GM18870 (cell line): ENCODE measurements at regions not wholly inside any gene's neighbourhood (a gene's known extent, or its start where the extent isn't known, plus 50 kb on each side); places are given as distances from the start of the nearest gene placed in this dataset.
A peak's percentile ranks its signal among the peaks of the same experiment; 100 is the strongest.

Experiments used
- ATAC-seq: cut with Tn5 transposase; IDR thresholded peaks from one replicate; pipeline ENCODE4 v1.9.1; 2021; ENCODE audit warnings: moderate library complexity; ENCODE audit not compliant: unreplicated experiment

DNA sequence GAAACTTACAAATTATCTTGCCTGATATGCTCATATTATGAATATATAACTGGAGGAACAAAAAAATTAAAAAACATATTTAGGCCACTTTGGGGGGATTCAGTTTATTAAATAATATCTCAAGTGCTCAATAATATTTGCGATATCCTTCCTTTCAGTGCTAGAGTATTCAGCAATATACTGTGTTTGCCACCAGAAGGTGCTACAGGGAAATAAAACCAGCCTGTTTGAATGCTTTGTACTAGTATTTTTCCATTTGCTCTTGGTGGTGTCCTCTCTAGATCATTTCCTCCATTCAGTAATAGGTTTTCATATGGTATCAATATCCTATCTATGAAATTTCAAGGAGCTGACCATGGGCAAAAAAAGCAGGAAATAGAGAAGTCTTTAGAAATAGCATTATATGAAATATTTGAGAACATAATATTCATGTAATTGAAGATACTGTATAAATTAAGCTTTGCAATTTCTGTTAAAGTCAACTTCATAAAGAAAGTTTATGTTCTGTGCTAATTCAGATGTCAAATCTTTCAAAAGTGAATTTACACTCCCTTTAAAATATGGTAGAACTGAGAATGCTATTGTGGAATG, 106.2 kb upstream of the NAV3 start:
- peak; percentile 67 for ATAC-seq

DNA sequence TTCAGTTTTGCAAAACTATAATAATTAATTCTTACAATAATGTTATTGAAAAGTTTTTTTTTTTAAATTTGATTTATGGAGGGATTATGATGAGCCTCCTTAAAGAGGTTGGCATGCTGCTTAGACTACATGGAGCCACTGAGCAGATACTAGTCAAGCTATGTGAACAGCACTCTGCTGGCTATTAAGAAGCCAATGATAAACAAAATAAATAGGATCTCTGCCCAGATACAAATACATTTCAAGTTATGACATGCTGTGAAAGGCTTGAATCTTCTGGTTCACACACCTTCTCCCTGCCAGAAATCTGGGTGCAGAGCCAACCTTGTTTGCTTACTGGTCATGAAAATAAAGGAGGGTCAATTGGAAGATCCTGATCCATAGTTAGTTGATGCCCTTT, 107.4 kb upstream of the NAV3 start:
- ATAC-seq, result no peak

DNA sequence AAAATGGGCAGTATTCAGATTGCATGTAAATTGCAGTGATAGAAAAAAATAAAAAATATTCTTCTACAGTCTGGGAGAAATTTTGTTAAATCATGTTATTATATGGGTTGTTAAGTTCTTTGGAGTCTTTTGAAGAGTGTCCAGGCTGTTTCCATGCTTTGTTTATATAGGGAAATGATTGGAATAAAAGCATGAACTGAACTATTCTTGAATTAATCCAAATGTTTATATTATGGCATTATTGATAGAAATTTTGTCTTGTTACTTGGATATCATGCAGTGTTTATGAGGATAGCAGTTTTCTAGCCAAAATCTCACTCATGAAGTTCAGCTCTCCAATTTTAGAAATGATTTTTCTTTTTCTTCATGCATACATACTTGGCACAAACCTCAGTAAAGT, 108.2 kb upstream of the NAV3 start:
- ATAC-seq, result no peak

DNA sequence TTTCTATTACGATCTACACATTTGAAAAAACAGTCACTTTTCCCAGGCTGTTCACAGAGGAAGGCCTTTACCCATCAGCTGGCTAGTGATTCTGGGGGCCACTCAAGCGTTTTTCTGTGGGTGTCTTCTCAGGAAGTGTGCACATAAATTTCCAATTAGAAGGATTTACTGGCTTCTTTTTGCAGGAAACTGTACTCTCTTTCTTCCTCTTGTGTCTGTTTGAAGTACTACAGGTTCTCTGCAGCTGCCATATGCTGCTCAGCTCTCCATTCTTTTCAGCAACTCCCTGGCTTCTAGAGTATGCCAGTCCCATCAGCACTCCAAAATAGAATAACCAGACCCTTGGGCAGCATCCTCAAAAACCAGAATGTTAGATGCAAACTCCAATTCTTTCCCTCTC, 110.4 kb upstream of the NAV3 start:
- no peak for ATAC-seq

DNA sequence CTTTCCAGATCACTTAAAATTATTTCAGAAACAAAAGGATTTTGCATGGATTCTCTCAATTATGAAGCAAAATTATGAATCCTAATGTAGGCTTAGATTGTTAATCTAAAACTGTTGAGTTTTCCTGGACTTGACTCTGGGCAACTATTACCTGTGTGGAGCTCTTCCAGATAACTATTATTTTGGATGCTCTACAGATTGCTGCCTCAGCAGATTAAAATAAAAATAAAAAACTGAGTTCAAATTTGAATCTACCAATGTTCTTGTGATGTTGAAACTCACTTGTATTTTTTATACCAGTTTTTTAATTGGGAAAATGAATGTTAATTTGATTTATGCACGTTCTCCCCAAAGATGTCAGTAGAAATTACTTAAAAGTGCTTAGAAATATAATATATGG, 120.5 kb upstream of the NAV3 start:
- ATAC-seq, result no peak

DNA sequence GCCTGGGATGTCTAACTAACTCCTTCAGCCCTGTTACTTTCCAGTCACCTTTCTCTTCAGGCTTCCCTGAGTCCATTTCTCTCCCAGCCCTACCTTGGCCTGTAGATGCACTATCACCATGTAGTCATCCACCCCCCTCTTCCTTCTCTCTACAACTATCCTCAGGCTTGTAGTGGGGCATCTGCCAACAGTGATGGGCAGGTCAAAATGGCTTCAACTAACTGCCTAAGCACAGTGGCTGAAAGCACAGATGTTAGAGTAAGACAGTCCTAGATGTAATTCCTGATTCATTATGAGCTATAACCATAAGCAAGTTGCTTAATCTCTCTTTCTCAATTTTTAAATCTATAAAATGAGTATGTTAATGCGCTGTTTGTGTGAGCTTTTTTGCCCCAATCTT, 133.6 kb upstream of the NAV3 start:
- ATAC-seq, result no peak

DNA sequence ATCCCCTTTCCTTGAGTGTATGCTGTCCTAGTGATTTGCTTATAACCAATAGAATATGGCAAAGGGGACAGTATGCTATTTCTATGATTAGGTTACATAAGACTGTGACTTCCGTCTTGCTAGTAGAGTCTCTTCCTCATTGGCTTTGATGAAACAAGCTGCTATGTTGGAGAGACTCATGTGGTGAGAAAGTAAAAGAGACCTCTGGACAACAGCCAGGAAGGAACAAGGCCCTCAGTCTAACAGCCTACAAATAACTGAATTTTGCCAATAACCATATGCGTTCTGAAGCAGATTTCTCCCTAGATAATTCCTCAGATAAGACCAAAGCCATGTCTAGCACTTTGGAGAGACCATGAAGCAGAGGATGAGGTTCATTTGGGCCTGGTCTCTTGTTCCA, 134.5 kb upstream of the NAV3 start:
- no peak for ATAC-seq

DNA sequence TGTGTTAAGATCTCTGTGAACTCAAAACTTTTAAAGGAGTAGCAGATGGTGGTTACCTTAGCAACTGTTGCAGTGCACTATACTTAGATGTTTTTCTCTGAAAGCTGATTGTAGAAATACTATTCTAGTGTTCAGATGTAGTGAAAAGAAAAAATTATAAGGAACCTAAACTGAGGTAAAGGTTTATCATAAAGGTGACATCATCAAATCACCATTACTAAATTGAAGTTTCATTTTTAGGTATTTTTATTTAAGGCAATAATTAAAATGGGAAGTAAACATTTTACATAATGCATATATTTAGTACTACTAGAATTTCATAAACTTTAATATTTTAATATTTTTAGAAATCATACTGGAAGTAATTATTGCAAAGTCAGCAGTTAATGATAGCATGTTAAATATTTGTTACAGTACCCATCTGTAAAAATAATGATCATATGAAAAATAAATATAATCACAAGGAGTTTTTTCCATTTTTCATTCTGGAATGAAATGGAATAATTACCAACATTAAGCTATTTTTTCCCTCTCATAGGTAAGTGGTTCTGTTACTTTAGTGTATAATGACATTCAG, 141.1 kb upstream of the NAV3 start:
- no peak for ATAC-seq

DNA sequence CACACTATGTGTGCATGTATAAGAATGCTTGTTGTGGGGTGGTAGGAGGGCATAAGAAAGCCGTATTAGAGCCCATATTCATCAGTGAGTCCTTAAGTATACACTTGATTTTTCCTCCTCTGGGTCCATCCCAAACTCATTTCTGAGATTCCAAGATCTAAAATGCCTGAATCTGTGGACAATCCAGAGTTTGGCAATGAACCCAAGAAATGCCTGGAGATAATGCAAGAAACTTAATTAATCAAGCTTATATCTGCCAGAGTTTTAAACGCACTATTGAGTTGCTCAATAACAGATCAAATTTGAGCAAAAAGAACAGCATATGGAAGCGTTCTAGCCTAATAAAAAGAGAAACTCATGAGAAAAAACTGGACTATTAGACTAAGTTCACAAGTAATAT, 143.4 kb upstream of the NAV3 start:
- ATAC-seq, result no peak

DNA sequence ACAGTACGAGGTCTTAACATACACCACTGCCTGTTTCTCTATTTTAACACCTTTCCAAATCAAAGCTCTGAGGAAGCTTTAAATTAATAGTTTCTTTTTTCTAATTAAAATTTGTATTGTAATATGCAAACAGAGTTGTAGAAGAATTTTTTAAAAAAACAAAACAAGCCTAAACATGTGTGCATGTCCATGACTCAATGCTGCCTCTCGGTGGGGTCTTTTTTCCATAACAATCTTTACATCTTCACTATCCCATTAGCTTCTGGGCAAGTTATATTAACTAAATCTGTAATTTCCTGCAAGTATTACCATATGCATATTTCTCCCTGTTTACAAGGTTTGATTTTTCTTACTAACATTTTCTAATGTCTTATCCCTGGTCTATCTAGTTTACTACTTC, 143.9 kb upstream of the NAV3 start:
- no peak for ATAC-seq

DNA sequence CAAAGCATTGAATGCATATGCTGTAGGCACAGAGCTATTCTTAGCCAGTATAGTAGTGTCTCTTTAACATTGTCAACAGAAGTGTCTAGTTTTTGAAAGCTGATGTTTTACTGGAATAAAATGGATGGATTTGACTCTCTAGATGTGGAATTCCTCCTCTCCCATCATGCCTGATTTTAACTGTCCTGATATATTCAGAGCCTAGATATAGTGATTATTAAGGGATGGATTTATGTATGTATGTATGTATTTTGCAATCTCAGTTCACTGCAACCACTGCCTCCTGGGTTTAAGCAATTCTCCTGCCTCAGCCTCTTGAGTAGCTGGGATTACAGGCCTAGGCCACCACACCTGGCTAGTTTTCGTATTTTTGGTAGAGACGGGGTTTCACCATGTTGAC, 144.8 kb upstream of the NAV3 start:
- no peak for ATAC-seq

DNA sequence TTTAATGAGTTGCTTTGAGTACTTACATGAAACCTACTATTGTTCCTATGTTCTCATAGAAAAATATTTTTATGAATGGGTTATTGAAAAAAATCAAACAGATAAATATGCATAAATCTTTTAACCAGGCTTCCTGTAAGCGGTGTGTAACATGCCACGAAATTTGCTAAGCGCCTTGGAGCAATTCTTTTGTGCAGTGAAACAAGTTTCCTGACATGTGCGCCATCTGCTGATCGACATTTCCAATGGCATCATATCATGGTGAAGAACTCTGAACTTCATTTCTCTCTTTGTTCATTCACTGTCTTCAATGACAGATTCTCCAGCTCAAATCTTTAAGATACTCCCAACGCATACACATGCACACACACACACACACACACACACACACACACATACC, 145.6 kb upstream of the NAV3 start:
- ATAC-seq, result peak; percentile 56

DNA sequence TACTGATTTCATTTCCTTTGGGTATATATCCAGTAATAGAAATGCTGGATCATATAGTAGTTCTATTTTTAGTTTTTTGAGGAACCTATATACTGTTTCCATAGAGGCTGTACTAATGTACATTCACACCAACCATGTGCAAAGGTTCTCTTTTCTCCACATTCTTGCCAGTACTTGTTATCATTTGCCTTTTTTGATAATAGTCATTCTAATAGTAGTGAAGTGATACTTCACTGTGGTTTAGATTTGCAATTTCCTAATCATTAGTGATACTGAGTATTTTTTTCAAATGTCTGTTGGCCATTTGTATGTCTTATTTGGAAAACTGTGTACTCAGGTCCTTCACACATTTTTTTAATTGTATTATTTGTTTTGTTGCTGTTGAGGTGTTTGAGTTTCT, 148.2 kb upstream of the NAV3 start:
- peak; percentile 41 for ATAC-seq

DNA sequence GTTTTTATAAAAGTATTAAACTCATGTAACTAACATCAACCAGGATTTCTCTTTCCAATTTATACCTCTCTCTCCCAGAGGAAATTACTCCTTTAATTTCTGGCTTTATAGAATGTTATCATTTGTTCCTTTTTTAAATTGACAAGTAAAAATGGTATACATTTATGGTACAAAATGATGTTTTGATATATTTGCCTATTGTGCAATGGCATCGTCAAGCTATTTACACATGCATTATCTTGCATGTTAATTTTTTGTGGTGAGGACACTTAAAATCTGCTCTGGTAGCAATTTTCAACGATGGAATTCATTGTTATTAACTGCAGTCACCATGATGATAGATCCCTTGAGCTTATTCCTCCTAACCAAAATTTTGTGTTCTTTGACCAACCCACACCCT, 149.0 kb upstream of the NAV3 start:
- ATAC-seq, result no peak

DNA sequence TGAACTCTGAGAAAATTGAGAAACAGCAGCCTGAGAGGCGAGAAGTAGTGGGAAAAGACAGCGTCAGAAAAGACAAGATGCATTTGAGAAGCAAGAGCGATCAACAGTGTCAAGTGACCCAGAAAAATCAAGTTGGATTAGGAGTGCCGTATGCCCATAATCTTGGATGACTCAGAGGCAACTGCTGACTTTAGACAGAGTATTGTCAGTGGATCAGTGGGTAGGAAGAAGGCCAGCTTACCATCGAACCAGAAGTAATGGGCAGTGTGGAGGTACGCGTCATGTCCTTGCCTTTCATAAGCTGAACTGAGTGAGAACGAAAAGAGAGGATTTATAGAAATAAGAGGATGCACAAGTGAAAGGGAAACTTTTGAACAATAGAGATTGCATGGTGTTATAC, 151.0 kb upstream of the NAV3 start:
- ATAC-seq, result no peak

DNA sequence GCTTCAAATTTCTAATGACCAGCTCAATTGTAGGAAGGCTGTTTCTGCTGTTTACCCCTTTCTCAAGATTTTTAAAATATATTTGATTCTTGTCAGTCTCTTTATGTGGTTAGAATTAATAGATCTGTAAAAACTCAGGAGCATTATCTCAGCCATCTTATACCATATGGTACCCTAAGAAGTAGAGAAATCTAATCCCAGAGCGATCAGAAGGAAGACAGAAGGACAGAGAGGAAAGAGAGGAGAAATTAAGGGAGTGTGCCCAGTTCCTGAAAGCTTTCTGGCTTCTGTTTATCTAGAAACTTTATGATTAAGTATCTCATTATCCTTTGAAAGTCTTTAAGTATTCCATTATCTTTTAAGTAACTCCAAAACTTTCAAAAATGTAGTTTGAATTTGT, 152.1 kb upstream of the NAV3 start:
- ATAC-seq, result no peak

DNA sequence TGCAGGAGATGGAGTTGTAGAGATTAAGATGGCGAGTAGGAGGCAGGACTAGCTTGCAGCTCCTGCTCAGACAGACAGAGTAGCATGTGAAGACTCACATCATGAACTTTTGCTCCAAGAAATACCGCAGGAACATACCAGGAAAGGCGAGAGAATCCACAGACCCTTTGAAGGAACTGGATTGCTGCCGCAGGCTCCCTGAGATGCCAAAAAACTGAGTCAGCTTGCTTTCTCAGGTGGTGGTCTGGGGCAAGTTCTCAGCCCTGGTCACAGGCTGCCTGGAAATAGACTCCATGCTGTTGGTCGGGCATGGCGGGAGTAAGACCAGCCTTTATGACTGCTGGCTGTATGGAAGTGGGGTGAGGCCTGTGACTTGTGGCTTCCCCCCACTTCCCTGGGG, 163.6 kb upstream of the NAV3 start:
- no peak for ATAC-seq

DNA sequence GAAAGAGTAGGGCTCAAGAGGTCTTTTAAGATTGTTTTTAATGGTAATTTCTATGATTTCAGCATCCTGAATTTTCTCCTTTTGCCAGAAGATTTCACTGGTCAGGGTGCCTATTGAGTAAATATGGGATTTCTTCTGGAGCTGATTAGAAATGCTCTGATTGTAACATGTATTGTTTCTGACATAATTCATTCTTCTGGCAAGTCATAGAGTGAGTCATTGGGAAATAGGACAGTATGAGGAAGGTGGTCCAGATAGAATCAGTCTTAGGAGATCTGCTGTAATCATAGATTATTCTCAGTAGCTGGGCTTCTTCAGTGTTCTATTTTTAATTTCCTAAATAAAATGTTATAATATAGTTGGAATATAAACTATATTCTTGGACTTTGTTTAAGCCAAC, 182.0 kb upstream of the NAV3 start:
- ATAC-seq, result no peak

DNA sequence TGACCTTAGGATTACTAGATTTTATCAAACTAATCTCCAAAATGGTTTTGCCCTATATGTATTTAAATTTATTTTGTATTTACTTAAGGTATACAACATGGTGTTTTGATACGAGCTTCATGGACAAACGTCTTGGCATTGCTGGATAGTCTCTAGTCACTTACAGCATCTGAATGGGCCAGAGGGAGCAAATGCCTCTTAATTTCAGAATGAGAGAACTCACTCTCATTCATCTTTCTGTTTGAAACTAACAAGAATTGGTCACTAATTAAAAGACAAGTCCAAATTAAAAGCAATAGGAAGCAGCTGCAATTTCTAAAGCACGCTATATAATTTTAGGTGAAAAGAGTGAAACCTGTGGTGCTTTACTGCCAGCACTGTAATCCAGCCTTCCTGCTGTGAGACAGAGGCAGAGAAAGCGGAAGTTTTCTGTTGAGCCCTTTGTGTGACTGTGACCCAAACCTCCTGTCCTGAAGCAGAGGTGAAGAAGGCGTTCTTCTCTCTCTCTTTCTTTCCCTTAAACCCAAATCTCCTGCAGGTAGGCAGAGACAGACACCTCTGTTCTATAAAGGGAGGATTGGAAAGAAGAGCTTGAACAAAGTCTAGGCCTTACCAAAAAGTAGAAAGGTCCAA, 184.6 kb upstream of the NAV3 start:
- ATAC-seq, result peak; percentile 78

DNA sequence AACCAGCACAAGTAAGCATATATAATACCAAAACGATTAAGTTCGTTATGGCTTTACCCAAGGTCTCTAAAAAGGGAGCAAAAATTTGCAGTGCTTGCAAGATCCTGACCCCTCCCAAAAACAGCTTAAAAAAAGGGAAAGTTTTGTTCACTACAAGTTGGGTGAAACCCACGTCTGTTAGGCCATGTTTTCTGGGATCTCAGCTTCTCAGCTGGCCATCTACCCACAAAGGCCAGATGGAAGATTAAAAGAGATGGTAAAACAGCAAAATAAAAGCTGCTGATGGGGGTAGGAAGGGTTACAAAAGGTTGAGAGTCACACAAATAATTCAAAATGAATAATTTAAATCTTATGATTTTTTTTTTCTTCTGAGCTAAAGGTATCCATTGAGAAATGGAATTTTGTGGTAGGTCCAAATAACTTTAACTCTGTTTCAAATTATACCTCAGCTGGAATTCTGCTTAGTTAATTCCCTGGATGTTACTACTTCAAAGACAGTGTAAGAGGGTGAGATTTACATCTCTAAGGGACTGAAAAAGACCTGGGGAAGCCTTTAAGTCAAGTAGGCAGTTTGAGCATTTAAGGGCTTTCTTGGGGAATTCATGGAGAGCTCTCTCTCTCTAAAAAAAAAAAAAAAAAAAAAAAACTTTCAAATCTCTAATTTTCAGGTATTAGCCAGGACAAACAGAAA, 185.6 kb upstream of the NAV3 start:
- no peak for ATAC-seq

DNA sequence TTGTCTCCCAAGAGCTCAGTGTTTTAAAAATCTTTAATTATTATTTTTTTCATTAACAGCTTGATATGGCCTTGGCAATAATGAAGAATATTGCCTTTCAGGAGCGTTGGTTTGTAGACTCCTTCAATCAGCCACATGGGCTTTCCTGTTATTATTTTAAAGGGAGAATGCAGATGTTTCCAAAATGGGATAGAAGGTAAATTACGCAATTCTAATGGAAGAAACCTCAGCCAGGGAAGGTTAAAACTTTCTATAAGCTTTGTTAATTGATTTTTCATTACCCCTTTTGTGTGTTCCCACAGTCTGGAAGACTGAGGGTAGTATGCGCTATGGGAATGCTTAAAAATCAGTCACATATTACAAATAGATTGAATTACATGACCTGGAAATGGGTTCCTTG, 188.4 kb upstream of the NAV3 start:
- ATAC-seq, result no peak

DNA sequence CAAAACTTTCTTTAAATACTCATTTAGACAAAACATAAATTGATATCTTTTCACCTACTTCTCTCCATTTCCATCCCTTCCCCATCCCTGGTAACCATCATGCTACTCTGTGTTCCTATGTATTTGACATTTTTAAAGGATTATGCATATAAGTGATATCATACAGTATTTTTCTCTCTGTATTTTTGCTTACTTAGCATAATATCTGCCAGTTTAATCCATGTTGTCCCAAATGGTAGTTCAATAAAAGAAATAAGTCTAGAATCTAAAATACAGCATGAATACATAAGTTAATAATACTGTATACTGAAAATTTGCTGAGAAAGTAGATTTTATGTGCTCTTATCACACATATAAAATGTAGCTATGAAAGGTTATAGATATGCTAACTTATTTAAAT, 190.3 kb upstream of the NAV3 start:
- ATAC-seq, result no peak
